Mucosa of descending colon (tissue), 3 donors: ENCODE measurements at regions not wholly inside any gene's neighbourhood (a gene's known extent, or its start where the extent isn't known, plus 50 kb on each side); places are given as distances from the start of the nearest gene placed in this dataset.

Experiments
- ATAC-seq: fragments of 200-7000 bp; cut with Tn5 transposase; one replicate; pipeline ENCODE4 v1.9.1; 2020; ENCODE audit warnings: mild to moderate bottlenecking, moderate library complexity
- DNase-seq, 3 donors: peaks; one replicate each; pipeline ENCODE4 v3.0.0-alpha.2; 2020
- H3K36me3 ChIP-seq: fragments of 200-600 bp; one replicate; pipeline ENCODE4 v1.8.0; 2021; ENCODE audit warnings: low read depth, mild to moderate bottlenecking
- H3K4me1 ChIP-seq: fragments of 200-600 bp; one replicate; pipeline ENCODE4 v1.8.0; 2021; ENCODE audit warnings: low read depth, mild to moderate bottlenecking
- H3K4me3 ChIP-seq: fragments of 200-600 bp; one replicate; pipeline ENCODE4 v1.8.0; 2021; ENCODE audit warnings: mild to moderate bottlenecking
- H3K9me3 ChIP-seq: fragments of 200-600 bp; one replicate; pipeline ENCODE4 v1.8.0; 2021; ENCODE audit warnings: mild to moderate bottlenecking
- intact Hi-C, 2 donors: fragments of 100-400 bp; cut with DNase I in 1 of 2; cut with micrococcal nuclease in 1 of 2; formaldehyde crosslinking; loops; one replicate each; pipeline versions ENCODE4 v1.11.0 to v1.11.1; 2022; cut with DNase I, micrococcal nuclease
- TF ChIP-seq, protein P1 (sequence below): fragments of 200-600 bp; IDR thresholded peaks from one replicate; pipeline ENCODE4 v1.8.0; 2022; ENCODE audit warnings: antibody characterized with exemption, mild to moderate bottlenecking
- donor health status: DM: no; HTN: no; CAD: no; lungs with moderate emphysema.
- donor health status: DM: no; HTN: no; CAD: no.
- donor health status: DM: no; HTN: yes; CAD: no.

DNA sequence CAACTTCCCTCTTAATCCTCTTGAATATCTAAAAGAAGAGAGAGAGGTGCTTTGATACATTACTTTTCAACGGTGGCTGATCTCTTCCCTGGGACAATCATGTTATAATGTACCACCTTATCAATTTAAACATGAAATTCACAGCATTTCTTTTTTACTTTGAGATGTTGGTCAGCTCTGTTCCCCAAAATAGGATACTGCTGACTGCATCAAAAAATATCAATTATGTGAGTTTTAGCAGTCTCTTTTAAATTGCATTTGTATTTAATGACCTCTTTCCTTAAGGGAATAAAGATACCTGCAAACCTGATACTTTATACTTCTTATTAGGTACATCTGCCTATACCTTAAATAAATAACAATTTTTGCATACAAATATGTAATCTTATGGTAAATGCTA lies 58.4 kb upstream of the MARCHF11 start:
- Histone ChIP-seq H3K9me3 (no peaks in the 10 kb centered on the region), H3K36me3 (no peaks in the 10 kb centered on the region), H3K4me1 (no peaks in the 10 kb centered on the region), H3K4me3 (no peak overlapping the region)
- ATAC-seq (no peak), DNase-seq (no peak)
- TF ChIP-seq, protein P1, sequence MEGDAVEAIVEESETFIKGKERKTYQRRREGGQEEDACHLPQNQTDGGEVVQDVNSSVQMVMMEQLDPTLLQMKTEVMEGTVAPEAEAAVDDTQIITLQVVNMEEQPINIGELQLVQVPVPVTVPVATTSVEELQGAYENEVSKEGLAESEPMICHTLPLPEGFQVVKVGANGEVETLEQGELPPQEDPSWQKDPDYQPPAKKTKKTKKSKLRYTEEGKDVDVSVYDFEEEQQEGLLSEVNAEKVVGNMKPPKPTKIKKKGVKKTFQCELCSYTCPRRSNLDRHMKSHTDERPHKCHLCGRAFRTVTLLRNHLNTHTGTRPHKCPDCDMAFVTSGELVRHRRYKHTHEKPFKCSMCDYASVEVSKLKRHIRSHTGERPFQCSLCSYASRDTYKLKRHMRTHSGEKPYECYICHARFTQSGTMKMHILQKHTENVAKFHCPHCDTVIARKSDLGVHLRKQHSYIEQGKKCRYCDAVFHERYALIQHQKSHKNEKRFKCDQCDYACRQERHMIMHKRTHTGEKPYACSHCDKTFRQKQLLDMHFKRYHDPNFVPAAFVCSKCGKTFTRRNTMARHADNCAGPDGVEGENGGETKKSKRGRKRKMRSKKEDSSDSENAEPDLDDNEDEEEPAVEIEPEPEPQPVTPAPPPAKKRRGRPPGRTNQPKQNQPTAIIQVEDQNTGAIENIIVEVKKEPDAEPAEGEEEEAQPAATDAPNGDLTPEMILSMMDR, result no peak
- intact Hi-C loops, result no loop called here

DNA sequence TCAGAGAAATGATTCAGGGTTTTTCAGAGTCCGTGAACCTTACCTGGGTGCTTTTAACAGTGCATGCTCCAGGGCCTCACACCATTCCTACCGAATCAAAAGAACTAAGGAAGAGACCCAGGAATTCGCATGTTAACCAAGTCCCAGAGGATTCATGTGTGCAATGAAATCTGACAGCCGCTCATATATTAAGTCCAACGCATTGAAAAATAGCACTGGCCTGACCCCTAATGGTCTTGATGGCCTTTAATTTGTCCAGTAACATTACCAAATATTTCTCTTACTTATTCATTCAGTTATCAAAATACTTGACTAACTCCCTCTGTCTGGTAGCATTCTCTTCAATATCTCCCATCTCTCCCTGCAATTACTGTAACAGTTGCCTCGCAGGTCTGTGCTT lies 55.0 kb upstream of the MARCHF11 start:
- H3K4me3 ChIP-seq, result no peak overlapping the region
- TF ChIP-seq, protein P1, result no peak
- no peaks in the 10 kb centered on the region for H3K4me1 ChIP-seq
- DNase-seq, result no peak
- H3K36me3 ChIP-seq, result no peaks in the 10 kb centered on the region
- intact Hi-C loops, result no loop called here
- no peaks in the 10 kb centered on the region for H3K9me3 ChIP-seq
- no peak for ATAC-seq

DNA sequence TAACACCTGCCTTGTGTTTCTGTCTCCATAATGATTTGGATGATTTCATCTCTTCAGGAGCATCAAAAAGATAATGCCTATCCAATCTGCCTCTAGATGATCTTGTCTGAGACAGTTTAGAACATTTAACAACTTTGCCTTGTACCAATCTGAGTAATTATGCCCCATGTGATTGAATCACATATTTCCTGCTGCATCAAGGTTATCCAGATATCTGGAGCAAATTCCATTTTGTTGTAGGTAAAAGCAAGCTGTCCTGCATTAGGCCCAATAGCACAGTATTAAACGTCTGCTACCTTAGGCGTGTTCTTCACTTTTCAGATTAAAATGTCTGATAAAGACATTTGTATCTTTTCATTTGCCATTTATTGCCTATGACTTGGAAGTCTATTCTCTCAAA lies 54.1 kb upstream of the MARCHF11 start:
- ATAC-seq (no peak), DNase-seq (no peak)
- no peaks in the 10 kb centered on the region for H3K36me3 ChIP-seq
- TF ChIP-seq, protein P1, result no peak
- intact Hi-C loops, result no loop called here
- no peak overlapping the region for H3K4me3 ChIP-seq
- no peaks in the 10 kb centered on the region for H3K4me1 ChIP-seq
- no peaks in the 10 kb centered on the region for H3K9me3 ChIP-seq

DNA sequence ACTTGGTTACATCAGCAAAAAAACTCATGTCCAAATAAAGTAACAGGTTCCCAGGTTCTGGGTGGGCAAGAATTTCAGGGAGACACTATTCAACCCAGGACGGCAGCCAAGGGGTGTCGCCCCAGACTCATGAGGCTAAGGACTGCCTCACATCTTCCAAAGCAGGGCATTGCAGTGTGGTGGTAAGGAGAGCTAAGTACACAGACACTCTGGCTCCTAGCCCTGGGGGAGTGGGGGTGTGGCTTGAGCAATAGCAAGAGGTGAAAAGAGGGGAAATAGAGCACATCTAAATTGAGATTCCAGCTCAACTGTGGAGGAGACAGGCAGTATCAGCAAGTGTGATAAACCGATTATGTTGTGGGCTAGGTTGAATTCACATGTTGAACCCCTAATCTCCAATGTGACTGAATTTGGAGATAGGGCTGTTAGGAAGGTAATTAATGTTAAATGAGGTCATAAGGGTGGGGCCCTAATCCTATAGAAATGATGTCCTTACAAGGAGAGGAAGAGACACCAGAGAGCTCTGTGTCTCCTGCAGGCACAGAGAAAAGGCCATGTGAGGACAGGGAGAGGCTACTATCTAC lies 49.9 kb upstream of the MARCHF11 start:
- Histone ChIP-seq H3K36me3 (no peaks in the 10 kb centered on the region), H3K4me1 (no peaks in the 10 kb centered on the region), H3K9me3 (no peaks in the 10 kb centered on the region), H3K4me3 (no peak overlapping the region)
- TF ChIP-seq, protein P1, result no peak
- ATAC-seq (no peak), DNase-seq (no peak)
- intact Hi-C loops, result no loop called here
